ENCODE measurements at regions not wholly inside any gene's neighbourhood (a gene's known extent, or its start where the extent isn't known, plus 50 kb on each side); places are given as distances from the start of the nearest gene placed in this dataset.

- Mint-ChIP-seq H3K27me3 (ENCODE audit: low read depth) (no peaks in the 10 kb centered on the region), H3K27ac (ENCODE audit: unreplicated experiment) (no peak overlapping the region), H3K4me3 (no peak overlapping the region), H3K9me3 (peaks cover 34% of the 10 kb centered on the region), H3K4me1 (no peaks in the 10 kb centered on the region), H3K36me3 (ENCODE audit: low read depth) (peaks cover 11% of the 10 kb centered on the region)
- TF ChIP-seq CTCF (conservative IDR thresholded peaks at IDR 0.05), result no peak
- no peak for DNase-seq (ENCODE audit: low read depth, low spot score)
Observed at GRCh38 chr3:17852217-17852616, 109.8 kb upstream of the TBC1D5 start.

GRCh38 chr3:17850448-17850847 lies 108.0 kb upstream of the TBC1D5 start:
- Mint-ChIP-seq H3K27ac (ENCODE audit: unreplicated experiment) (no peak overlapping the region), H3K36me3 (ENCODE audit: low read depth) (peaks cover 7% of the 10 kb centered on the region)
- no peak for DNase-seq (ENCODE audit: low read depth, low spot score)

GRCh38 chr3:17848102-17848501 lies 105.7 kb upstream of the TBC1D5 start:
- Mint-ChIP-seq H3K27me3 (ENCODE audit: low read depth) (no peaks in the 10 kb centered on the region), H3K4me1 (no peaks in the 10 kb centered on the region), H3K36me3 (ENCODE audit: low read depth) (peaks cover 4% of the 10 kb centered on the region), H3K9me3 (peaks cover 15% of the 10 kb centered on the region), H3K4me3 (no peak overlapping the region), H3K27ac (ENCODE audit: unreplicated experiment) (no peak overlapping the region)
- TF ChIP-seq CTCF (conservative IDR thresholded peaks at IDR 0.05), result no peak
- no peak for DNase-seq (ENCODE audit: low read depth, low spot score)

More at GRCh38 chr3:17850448-17850847, 108.0 kb upstream of the TBC1D5 start:
- H3K4me1 Mint-ChIP-seq, result no peaks in the 10 kb centered on the region
- no peak overlapping the region for H3K4me3 Mint-ChIP-seq
- no peak for TF ChIP-seq CTCF (conservative IDR thresholded peaks at IDR 0.05)
- H3K9me3 Mint-ChIP-seq, result peaks cover 27% of the 10 kb centered on the region
- H3K27me3 Mint-ChIP-seq (ENCODE audit: low read depth), result no peaks in the 10 kb centered on the region

GRCh38 chr3:17847156-17847555 lies 104.7 kb upstream of the TBC1D5 start:
- Mint-ChIP-seq H3K9me3 (peaks cover 14% of the 10 kb centered on the region), H3K4me1 (no peaks in the 10 kb centered on the region), H3K27ac (ENCODE audit: unreplicated experiment) (no peak overlapping the region), H3K27me3 (ENCODE audit: low read depth) (no peaks in the 10 kb centered on the region), H3K36me3 (ENCODE audit: low read depth) (peaks cover 4% of the 10 kb centered on the region), H3K4me3 (no peak overlapping the region)
- TF ChIP-seq CTCF (conservative IDR thresholded peaks at IDR 0.05), result no peak
- no peak for DNase-seq (ENCODE audit: low read depth, low spot score)

GRCh38 chr3:17846466-17846865 lies 104.0 kb upstream of the TBC1D5 start:
- H3K9me3 Mint-ChIP-seq, result peaks cover 14% of the 10 kb centered on the region
- no peaks in the 10 kb centered on the region for H3K4me1 Mint-ChIP-seq
- no peaks in the 10 kb centered on the region for H3K27me3 Mint-ChIP-seq (ENCODE audit: low read depth)
- no peak overlapping the region for H3K27ac Mint-ChIP-seq (ENCODE audit: unreplicated experiment)
- peaks cover 4% of the 10 kb centered on the region for H3K36me3 Mint-ChIP-seq (ENCODE audit: low read depth)
- no peak overlapping the region for H3K4me3 Mint-ChIP-seq
- no peak for DNase-seq (ENCODE audit: low read depth, low spot score)
- TF ChIP-seq CTCF (conservative IDR thresholded peaks at IDR 0.05), result no peak
